Fibroblast of the aortic adventitia (primary cell): ENCODE measurements at regions not wholly inside any gene's neighbourhood (a gene's known extent, or its start where the extent isn't known, plus 50 kb on each side); places are given as distances from the start of the nearest gene placed in this dataset.

Experiments
- DNase-seq: peaks from one replicate; pipeline ENCODE4 v3.0.0-alpha.2; 2010; ENCODE audit warnings: low read depth
- H3K4me3 ChIP-seq: 2 replicates; pipeline ENCODE4 v1.5.1; 2011; ENCODE audit warnings: low read depth, mild to moderate bottlenecking, control low read depth, low read length, moderate library complexity
- TF ChIP-seq, protein P1 (sequence below): IDR thresholded peaks from 2 replicates; pipeline ENCODE4 v1.5.1; 2011; ENCODE audit warnings: mild to moderate bottlenecking, low read length, control low read depth, inconsistent platforms; ENCODE audit not compliant: insufficient read depth

DNA sequence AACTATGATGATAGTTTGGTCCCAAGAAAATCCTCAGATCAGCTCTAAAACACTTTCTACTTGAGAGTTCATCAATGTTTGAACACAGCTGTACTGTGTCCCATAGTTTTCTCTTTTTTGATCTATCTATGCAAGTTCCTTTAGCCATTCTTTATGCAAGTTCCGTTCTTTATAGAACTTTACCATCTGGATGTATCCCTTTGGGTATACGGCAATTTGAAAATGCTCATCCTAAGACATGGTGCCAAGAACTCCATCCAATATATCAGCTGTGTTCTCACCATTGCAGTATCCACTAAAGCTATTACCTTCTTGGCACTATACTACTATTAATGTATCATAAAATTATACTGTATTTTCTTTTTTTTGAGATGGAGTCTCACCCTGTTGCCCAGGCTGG lies 276.9 kb downstream of the NOVA1 start:
- no peak for DNase-seq
- H3K4me3 ChIP-seq, result no peak overlapping the region
- TF ChIP-seq, protein P1, sequence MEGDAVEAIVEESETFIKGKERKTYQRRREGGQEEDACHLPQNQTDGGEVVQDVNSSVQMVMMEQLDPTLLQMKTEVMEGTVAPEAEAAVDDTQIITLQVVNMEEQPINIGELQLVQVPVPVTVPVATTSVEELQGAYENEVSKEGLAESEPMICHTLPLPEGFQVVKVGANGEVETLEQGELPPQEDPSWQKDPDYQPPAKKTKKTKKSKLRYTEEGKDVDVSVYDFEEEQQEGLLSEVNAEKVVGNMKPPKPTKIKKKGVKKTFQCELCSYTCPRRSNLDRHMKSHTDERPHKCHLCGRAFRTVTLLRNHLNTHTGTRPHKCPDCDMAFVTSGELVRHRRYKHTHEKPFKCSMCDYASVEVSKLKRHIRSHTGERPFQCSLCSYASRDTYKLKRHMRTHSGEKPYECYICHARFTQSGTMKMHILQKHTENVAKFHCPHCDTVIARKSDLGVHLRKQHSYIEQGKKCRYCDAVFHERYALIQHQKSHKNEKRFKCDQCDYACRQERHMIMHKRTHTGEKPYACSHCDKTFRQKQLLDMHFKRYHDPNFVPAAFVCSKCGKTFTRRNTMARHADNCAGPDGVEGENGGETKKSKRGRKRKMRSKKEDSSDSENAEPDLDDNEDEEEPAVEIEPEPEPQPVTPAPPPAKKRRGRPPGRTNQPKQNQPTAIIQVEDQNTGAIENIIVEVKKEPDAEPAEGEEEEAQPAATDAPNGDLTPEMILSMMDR, result no peak

GRCh38 chr14:26319139-26319864 lies 278.5 kb downstream of the NOVA1 start:
- H3K4me3 ChIP-seq, result no peak overlapping the region
- TF ChIP-seq, protein P1, result no peak

GRCh38 chr14:26304056-26304455 lies 293.8 kb downstream of the NOVA1 start:
- no peak overlapping the region for H3K4me3 ChIP-seq
- no peak for DNase-seq
- TF ChIP-seq, protein P1, result no peak

More at GRCh38 chr14:26319139-26319864, 278.5 kb downstream of the NOVA1 start:
- no peak for DNase-seq

DNA sequence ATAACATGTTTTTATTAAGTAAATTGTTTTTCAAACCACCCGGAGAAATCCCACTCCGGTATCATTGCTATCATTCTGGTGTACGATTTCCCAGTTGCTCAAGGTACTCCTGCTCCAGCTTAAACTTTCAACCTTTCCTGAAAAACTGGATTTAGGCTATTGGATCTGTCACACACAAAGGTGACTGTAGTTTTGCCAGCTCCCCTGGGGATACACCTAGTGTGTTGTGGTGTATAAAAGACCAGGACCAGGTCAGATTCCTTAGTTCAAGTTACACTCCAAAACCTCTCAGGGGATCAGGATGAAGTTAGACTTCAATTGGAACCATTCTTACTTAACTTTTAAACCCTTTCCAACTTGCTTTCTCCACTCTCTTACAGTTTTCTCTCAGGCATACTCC lies 303.9 kb downstream of the NOVA1 start:
- no peak for DNase-seq
- no peak overlapping the region for H3K4me3 ChIP-seq
- TF ChIP-seq, protein P1, result no peak

DNA sequence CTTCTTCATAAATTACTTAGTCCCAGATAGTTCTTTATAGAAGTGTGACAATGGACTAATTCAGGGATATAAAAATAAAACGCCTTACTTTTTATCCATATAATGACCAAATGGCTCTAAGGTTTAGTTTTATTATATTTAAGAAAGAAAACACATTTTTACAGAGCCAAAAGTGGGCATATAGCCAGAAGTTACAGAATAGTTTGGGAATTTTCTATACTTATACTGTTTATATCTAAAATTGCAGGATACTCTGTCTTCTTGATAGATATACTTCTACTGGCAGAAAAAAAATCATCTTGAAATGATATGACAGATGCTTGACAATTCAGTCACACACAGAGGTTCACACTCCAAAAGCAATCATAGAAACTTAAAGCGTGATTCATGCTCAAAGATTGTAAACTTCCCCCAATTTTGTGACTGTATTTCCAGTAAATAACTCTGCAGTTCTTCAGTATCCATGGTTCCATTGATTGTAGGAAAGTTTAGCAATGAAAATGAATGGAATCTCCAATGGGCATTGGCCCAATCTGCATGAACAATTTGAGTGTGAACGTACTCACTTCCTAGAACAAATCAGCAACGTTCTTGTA lies 307.8 kb downstream of the NOVA1 start:
- TF ChIP-seq, protein P1, result no peak
- H3K4me3 ChIP-seq, result no peak overlapping the region
- DNase-seq, result peak; percentile 83

DNA sequence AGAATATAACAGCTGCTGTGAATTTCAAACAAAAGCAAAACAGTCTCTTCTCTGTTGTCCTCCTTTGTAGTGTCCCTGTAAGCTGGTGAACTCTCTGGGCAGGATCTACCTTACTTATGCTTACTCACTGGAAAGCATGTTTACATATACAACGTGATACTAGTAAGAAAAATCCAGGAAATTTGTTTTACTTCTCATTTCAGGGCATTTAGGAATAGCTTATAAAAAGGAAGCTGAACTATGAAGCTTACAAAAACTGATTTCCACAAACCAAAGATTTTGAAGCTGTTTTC lies 311.0 kb downstream of the NOVA1 start:
- no peak overlapping the region for H3K4me3 ChIP-seq
- peak; percentile 22 for DNase-seq
- TF ChIP-seq, protein P1, result no peak
